HEK293T (cell line): ENCODE measurements at regions not wholly inside any gene's neighbourhood (a gene's known extent, or its start where the extent isn't known, plus 50 kb on each side); places are given as distances from the start of the nearest gene placed in this dataset.

Source experiments
- ARNT ChIP-seq: fragments of 450-650 bp; IDR thresholded peaks from 2 replicates; pipeline ENCODE4 v1.6.1; 2017; ENCODE audit warnings: mild to moderate bottlenecking
- BHLHE40 ChIP-seq: fragments of 450-650 bp; IDR thresholded peaks from 2 replicates; pipeline ENCODE4 v1.6.1; 2016; ENCODE audit warnings: mild to moderate bottlenecking, moderate library complexity, borderline replicate concordance
- FOXK2 ChIP-seq: fragments of 450-650 bp; IDR thresholded peaks from 2 replicates; pipeline ENCODE4 v1.6.1; 2016; ENCODE audit warnings: mild to moderate bottlenecking
- FOXM1 ChIP-seq: fragments of 450-650 bp; IDR thresholded peaks from 2 replicates; pipeline ENCODE4 v1.6.1; 2017; ENCODE audit warnings: mild to moderate bottlenecking, borderline replicate concordance
- HDGF ChIP-seq: fragments of 450-650 bp; IDR thresholded peaks from 2 replicates; pipeline ENCODE4 v1.6.1; 2017; ENCODE audit warnings: antibody characterized with exemption, borderline replicate concordance
- L3MBTL2 ChIP-seq: fragments of 450-650 bp; conservative IDR thresholded peaks from 2 replicates; pipeline ENCODE4 v1.6.1; 2016; ENCODE audit warnings: mild to moderate bottlenecking
- SP1 ChIP-seq: fragments of 450-650 bp; IDR thresholded peaks from 2 replicates; pipeline ENCODE4 v1.6.1; 2017
- SUZ12 ChIP-seq: fragments of 450-650 bp; IDR thresholded peaks from 2 replicates; pipeline ENCODE4 v1.6.1; 2016; ENCODE audit warnings: mild to moderate bottlenecking
- ZNF384 ChIP-seq: fragments of 450-650 bp; IDR thresholded peaks from 2 replicates; pipeline ENCODE4 v1.6.1; 2016

- TF ChIP-seq FOXM1 (no peak), BHLHE40 (no peak), ZNF384 (no peak), HDGF (no peak), ARNT (no peak), SUZ12 (no peak), FOXK2 (no peak), L3MBTL2 (no peak), SP1 (no peak)
These were observed 552.8 kb downstream of the SLITRK5 start for GRCh38 chr13:88223958-88224357.
